Right lobe of liver (tissue), 6 donors: ENCODE measurements at regions not wholly inside any gene's neighbourhood (a gene's known extent, or its start where the extent isn't known, plus 50 kb on each side); places are given as distances from the start of the nearest gene placed in this dataset.

Experiments
- ATAC-seq, 4 donors: fragments of 200-7000 bp; cut with Tn5 transposase; one replicate each; pipeline ENCODE4 v1.9.1; 2020; ENCODE audit warnings: mild to moderate bottlenecking in 4 of 4, moderate library complexity in 4 of 4
- DNase-seq, 3 donors: peaks; one replicate each; pipeline ENCODE4 v3.0.0-alpha.2; 2020
- H3K27ac ChIP-seq, 3 donors: fragments of 200-600 bp; one replicate each; pipeline ENCODE4 v1.8.0; 2022
- H3K27me3 ChIP-seq, 2 donors: fragments of 200-600 bp; one replicate each; pipeline ENCODE4 v1.8.0; 2022
- H3K36me3 ChIP-seq, 4 donors: fragments of 200-600 bp; sonication (generic) in 1 of 4; one replicate each; pipeline versions ENCODE4 v1.5.1 to v1.8.0; 2017 to 2022; ENCODE audit warnings: control low read depth in 1 of 4
- H3K4me1 ChIP-seq, 4 donors: fragments of 200-600 bp; sonication (generic) in 1 of 4; one replicate each; pipeline versions ENCODE4 v1.5.1 to v1.8.0; 2017 to 2022; ENCODE audit warnings: control low read depth in 1 of 4
- H3K4me3 ChIP-seq, 3 donors: fragments of 200-600 bp; one replicate each; pipeline ENCODE4 v1.8.0; 2022
- H3K9me3 ChIP-seq, 4 donors: fragments of 200-600 bp; sonication (generic) in 1 of 4; one replicate each; pipeline versions ENCODE4 v1.5.1 to v1.8.0; 2017 to 2022; ENCODE audit warnings: control low read depth in 1 of 4
- POLR2A ChIP-seq: fragments of 450-650 bp; IDR thresholded peaks from one replicate; pipeline ENCODE4 v1.6.1; 2017; ENCODE audit warnings: antibody characterized with exemption, mild to moderate bottlenecking
- WGBS: methylation state at CpG from one replicate; pipeline ENCODE4 v1.1.6; 2018; ENCODE audit warnings: low coverage, low lambda C conversion rate; ENCODE audit not compliant: insufficient coverage; ENCODE audit errors: missing lambda C conversion rate; 5-methylcytosine and 5-hydroxymethylcytosine counted together
- intact Hi-C, 2 donors: fragments of 100-400 bp; cut with DNase I; formaldehyde crosslinking; loops; one replicate each; pipeline versions ENCODE4 v1.11.2 to v1.14.1; 2022
- TF ChIP-seq, protein P1 (sequence below), 4 donors: fragments of 200-600 bp in 3 of 4; fragments of 450-650 bp in 1 of 4; IDR thresholded peaks; one replicate each; pipeline versions ENCODE4 v1.5.1 to v1.8.0; 2016 to 2022; ENCODE audit warnings: antibody characterized with exemption in 4 of 4, mild to moderate bottlenecking in 2 of 4
- donor health status: DM: no; HTN: yes; CAD: no.
- donor health status: DM: no; HTN: no; CAD: no.
- donor health status: DM: no; HTN: no; CAD: no.
- donor health status: DM: no; HTN: yes; CAD: no.
- donor health status: DM: no; HTN: yes; CAD: no.

DNA sequence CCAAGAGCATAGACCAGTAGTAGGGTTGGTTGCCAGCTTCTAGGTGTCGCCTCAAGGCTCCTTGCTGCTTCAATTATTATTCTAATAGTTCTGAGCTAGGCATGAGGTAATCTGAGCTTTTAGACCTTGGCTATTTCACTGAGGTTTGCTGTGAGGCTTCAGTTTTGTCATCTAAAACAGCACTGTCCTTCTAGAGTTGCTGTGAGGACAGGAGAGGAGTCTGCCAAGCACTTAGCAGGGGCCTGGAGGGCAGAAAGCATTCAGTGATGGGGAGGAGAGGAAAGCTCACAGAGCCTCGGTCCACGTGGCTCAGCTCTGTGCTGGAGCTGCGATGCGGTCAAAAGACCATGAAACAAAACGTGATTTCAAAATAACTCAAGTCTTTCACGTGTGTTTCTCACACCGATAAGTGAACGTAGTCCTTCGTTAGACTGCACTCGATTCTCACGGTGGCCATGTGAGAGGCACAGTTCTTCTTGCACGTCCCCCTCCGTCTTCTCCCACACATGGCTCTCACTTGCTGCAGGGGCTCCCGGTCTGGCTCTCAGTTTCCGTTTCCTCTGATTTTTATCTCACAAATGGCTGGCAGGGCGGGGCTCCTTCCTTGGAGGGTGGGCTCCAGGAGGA, 113.7 kb downstream of the B3GNT2 start:
- Histone ChIP-seq H3K4me3 (no peak overlapping the region), H3K27ac (no peak overlapping the region), H3K4me1 (no peaks in the 10 kb centered on the region), H3K36me3 (no peaks in the 10 kb centered on the region), H3K9me3 (no peaks in the 10 kb centered on the region), H3K27me3 (no peaks in the 10 kb centered on the region)
- DNase-seq (no peak), ATAC-seq (peak in 1 of 4 donors; percentile 16)
- 39% methylated on average over 15 of the region's 17 CpGs for WGBS
- TF ChIP-seq, protein P1, sequence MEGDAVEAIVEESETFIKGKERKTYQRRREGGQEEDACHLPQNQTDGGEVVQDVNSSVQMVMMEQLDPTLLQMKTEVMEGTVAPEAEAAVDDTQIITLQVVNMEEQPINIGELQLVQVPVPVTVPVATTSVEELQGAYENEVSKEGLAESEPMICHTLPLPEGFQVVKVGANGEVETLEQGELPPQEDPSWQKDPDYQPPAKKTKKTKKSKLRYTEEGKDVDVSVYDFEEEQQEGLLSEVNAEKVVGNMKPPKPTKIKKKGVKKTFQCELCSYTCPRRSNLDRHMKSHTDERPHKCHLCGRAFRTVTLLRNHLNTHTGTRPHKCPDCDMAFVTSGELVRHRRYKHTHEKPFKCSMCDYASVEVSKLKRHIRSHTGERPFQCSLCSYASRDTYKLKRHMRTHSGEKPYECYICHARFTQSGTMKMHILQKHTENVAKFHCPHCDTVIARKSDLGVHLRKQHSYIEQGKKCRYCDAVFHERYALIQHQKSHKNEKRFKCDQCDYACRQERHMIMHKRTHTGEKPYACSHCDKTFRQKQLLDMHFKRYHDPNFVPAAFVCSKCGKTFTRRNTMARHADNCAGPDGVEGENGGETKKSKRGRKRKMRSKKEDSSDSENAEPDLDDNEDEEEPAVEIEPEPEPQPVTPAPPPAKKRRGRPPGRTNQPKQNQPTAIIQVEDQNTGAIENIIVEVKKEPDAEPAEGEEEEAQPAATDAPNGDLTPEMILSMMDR (IDR thresholded peaks at IDR 0.05) = no peak
- intact Hi-C loops = no loop called here

DNA sequence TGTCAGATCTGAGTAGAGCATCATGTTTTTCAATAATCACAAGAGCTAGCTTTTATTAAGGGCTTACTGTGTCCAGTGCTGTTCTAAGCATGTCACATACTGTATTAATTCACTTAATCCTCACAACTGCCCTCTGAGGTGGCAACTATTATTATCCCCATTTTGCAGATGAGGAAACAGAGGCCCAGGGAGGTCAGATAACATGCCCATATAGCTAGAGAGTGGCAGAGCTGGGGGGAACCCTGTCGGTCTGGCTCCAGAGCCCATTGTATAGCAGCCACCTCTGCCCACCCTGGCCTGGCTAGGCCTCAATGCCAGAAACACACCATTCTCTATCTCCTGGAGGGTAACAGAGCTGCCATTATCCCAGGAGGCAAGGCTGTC, 113.2 kb downstream of the B3GNT2 start:
- H3K27ac ChIP-seq = no peak overlapping the region
- no peaks in the 10 kb centered on the region for H3K27me3 ChIP-seq
- intact Hi-C loops = no loop called here
- WGBS = 80% methylated on average over 1 of the region's 1 CpG
- no peaks in the 10 kb centered on the region for H3K36me3 ChIP-seq
- H3K4me1 ChIP-seq = no peaks in the 10 kb centered on the region
- DNase-seq (no peak), ATAC-seq (no peak)
- TF ChIP-seq POLR2A = no peak
- TF ChIP-seq, protein P1 (IDR thresholded peaks at IDR 0.05) = no peak
- H3K9me3 ChIP-seq = no peaks in the 10 kb centered on the region
- no peak overlapping the region for H3K4me3 ChIP-seq

DNA sequence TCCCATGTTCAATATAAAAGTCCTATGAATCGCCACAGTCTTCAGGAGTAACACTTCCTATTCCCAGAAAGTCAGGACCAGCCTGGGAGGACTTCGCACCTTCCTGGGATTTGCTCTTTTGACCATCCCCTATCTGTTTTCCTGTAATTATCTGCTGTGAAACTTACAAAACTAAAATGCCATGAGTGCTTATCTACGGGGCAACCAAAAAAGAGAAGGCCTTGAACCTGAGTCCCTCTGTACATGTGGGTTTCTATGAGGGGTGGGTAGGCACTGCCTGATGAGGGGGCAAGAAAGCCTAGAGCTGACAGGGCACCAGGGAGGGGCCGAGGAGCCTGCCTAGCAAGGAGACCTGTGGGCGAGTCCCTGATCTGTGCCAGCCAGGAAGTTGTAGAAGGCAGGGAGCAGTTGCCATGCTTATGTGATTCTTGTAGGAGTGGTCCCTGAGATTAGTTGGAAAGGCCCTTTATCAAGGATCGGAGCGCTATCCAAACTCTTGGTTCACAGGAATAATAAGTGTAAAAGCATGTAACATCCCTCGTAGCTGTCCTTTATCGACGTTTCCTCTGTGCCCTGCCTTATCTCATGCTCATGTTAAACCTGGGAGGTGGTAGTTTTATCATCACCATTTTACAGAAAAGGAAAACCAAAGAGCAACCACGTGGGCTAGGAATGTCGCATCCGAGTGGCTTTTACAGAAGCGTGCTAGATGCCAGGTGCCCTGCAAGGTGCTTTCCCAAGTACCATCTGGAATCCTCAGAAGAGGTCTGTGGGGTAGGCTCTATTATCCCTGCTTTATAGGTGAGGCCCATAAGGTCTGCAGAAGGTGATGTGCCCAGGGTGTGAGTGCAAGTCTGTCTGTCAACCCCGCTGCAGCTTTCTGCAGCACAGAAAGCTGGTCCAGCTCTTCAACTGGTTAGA, 111.8 kb downstream of the B3GNT2 start:
- TF ChIP-seq, protein P1 (IDR thresholded peaks at IDR 0.05) = no peak
- TF ChIP-seq POLR2A = no peak
- no peaks in the 10 kb centered on the region for H3K36me3 ChIP-seq
- H3K4me1 ChIP-seq = no peaks in the 10 kb centered on the region
- intact Hi-C loops = no loop called here
- no peaks in the 10 kb centered on the region for H3K27me3 ChIP-seq
- WGBS = 66% methylated on average over 11 of the region's 15 CpGs
- ATAC-seq = no peak
- H3K4me3 ChIP-seq = no peak overlapping the region
- H3K9me3 ChIP-seq = no peaks in the 10 kb centered on the region
- H3K27ac ChIP-seq = no peak overlapping the region
- DNase-seq = no peak

DNA sequence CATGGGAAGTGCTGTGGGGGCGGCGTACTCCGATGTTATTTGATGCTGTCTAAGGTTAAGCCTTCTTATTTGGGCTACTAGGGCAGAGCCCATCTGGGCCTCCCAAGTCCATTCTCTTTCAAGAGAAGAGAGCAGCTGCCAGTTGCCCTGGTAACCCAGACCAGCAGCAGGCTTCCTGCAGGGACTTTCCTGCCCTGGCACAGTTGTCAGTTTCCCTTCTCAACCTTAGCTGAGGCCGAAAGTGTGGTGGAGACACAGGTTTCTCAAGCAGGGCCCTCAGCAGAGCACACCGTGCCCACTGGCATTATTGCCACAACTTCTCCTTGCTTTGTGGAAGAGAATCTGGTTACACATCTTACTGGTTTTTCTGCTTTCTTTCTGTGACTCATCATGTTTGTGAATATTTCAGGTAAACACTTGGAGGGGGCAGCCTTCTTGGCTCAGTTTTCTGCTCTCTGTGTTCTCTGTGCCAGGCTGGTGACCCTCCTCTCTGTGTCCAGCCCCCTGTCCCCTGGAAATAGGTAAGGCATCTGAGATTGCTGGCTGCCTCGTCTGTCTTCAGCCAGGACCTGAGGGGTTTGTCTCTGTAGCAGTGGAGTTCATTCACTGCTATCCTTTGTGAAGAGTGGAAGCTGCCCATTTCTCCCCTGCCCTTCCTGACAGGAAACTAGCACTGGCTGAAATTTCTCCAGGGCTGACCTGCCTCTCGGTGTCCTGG, 111.0 kb downstream of the B3GNT2 start:
- 72% methylated on average over 5 of the region's 7 CpGs for WGBS
- DNase-seq (no peak), ATAC-seq (peak in 3 of 4 donors; percentile 13 to 15 (median 14))
- intact Hi-C loops = no loop called here
- TF ChIP-seq, protein P1 (IDR thresholded peaks at IDR 0.05) = no peak
- no peak for TF ChIP-seq POLR2A
- no peak overlapping the region for H3K4me3 ChIP-seq
- H3K9me3 ChIP-seq = no peaks in the 10 kb centered on the region
- no peaks in the 10 kb centered on the region for H3K4me1 ChIP-seq
- H3K36me3 ChIP-seq = no peaks in the 10 kb centered on the region
- no peaks in the 10 kb centered on the region for H3K27me3 ChIP-seq
- H3K27ac ChIP-seq = no peak overlapping the region
